HepG2 (cell line): ENCODE measurements at regions not wholly inside any gene's neighbourhood (a gene's known extent, or its start where the extent isn't known, plus 50 kb on each side); places are given as distances from the start of the nearest gene placed in this dataset.

Experiments used
- ATAC-seq: fragments of 200-7000 bp; cut with Tn5 transposase; 3 replicates; pipeline ENCODE4 v1.9.1; 2020; ENCODE audit warnings: mild to moderate bottlenecking, moderate library complexity
- BruUV-seq: library from RNA; stranded (reverse); fragments of 400-500 nt; replicated peaks from 2 replicates; lab custom pipeline; 2021; lab: Mats Ljungman, UMichigan
- CTCF ChIA-PET: fragments of 300-600 bp; formaldehyde crosslinking; extraction: SDS; loops from one replicate; lab custom pipeline; 2021; ENCODE audit warnings: low total read pairs, inconsistent platforms, low intra/inter-chr PET ratio; lab: Yijun Ruan, JAX
- POLR2A ChIA-PET: fragments of 350-600 bp; sonication (Branson Sonifier 250); formaldehyde crosslinking; loops from one replicate; lab custom pipeline; 2020; ENCODE audit warnings: antibody characterized with exemption, inconsistent platforms; lab: Yijun Ruan, JAX
- DNase-seq: peaks from one replicate; pipeline ENCODE4 v3.0.0-alpha.2; 2015; ENCODE audit warnings: low spot score
- FAIRE-seq: peaks from 3 replicates; lab custom pipeline; 2011; peaks lifted over from hg19 to GRCh38; lab: Jason Lieb, UNC
- H2AFZ ChIP-seq: one replicate; pipeline ENCODE4 v1.6.1; 2011; ENCODE audit warnings: low read length, inconsistent platforms
- H3K27ac ChIP-seq: fragments of 300-600 bp; 3 replicates; pipeline ENCODE4 v1.8.0; 2011; ENCODE audit warnings: mixed run types, mild to moderate bottlenecking, mixed read lengths, low read length, inconsistent platforms; ENCODE audit not compliant: insufficient read depth; ENCODE audit errors: extremely low read length
- H3K27me3 ChIP-seq, 2 experiments: fragments of 200-600 bp in 1 of 2; 2 replicates in 1 of 2; 3 replicates in 1 of 2; pipeline versions ENCODE4 v1.6.0 to v1.8.0; 2011; ENCODE audit warnings: low read length in 2 of 2, mild to moderate bottlenecking in 2 of 2, moderate library complexity in 2 of 2, inconsistent platforms in 1 of 2; ENCODE audit not compliant: insufficient read depth in 2 of 2, control insufficient read depth in 1 of 2
- H3K36me3 ChIP-seq, 2 experiments: fragments of 200-600 bp in 1 of 2; replicated peaks in 1 of 2; 2 replicates in 1 of 2; 3 replicates in 1 of 2; pipeline versions ENCODE4 v1.5.1 to v1.8.0; 2011; ENCODE audit warnings: low read length in 2 of 2, inconsistent platforms in 1 of 2; ENCODE audit not compliant: insufficient read depth in 2 of 2, control insufficient read depth in 1 of 2
- H3K4me1 ChIP-seq: 2 replicates; pipeline ENCODE4 v1.5.1; 2012; ENCODE audit warnings: low read length, inconsistent platforms; ENCODE audit not compliant: insufficient read depth
- H3K4me2 ChIP-seq: 2 replicates; pipeline ENCODE4 v1.6.0; 2011; ENCODE audit warnings: low read depth, low read length, inconsistent platforms
- H3K4me3 ChIP-seq, 3 experiments: fragments of 200-600 bp in 1 of 3; sonication (generic), shearing (Covaris generic) in 1 of 3; replicated peaks in 1 of 3; 2 replicates each; pipeline ENCODE4 v1.5.1; 2011 to 2016; ENCODE audit warnings: low read length in 3 of 3, inconsistent platforms in 2 of 3, low read depth in 2 of 3, mild to moderate bottlenecking in 2 of 3, control low read depth in 1 of 3, mixed read lengths in 1 of 3; ENCODE audit not compliant: insufficient read depth in 1 of 3
- H3K79me2 ChIP-seq: one replicate; pipeline ENCODE4 v1.6.1; 2011; ENCODE audit warnings: low read length, inconsistent platforms; ENCODE audit not compliant: insufficient read depth
- H3K9ac ChIP-seq: 2 replicates; pipeline ENCODE4 v1.6.0; 2011; ENCODE audit warnings: mild to moderate bottlenecking, low read depth, low read length, inconsistent platforms; ENCODE audit not compliant: insufficient read depth
- H3K9me3 ChIP-seq: 2 replicates; pipeline ENCODE4 v1.5.1; 2012; ENCODE audit warnings: mild to moderate bottlenecking, low read length
- H4K20me1 ChIP-seq: 2 replicates; pipeline ENCODE4 v1.6.0; 2011; ENCODE audit warnings: inconsistent platforms, mild to moderate bottlenecking, low read length, moderate library complexity; ENCODE audit not compliant: insufficient read depth
- AHR ChIP-seq: IDR thresholded peaks from 2 replicates; pipeline ENCODE4 v1.6.1; 2018; ENCODE audit warnings: missing genetic modification reagents, missing compliant biosample characterization
- CBX5 ChIP-seq: sonication (generic); formaldehyde crosslinking; IDR thresholded peaks from 2 replicates; pipeline ENCODE4 v1.4.0; 2020; ENCODE audit warnings: missing genetic modification reagents, borderline replicate concordance
- NKX3-1 ChIP-seq: sonication (generic); formaldehyde crosslinking; IDR thresholded peaks from 2 replicates; pipeline ENCODE4 v1.5.0; 2020; ENCODE audit warnings: missing genetic modification reagents
- RFXANK ChIP-seq: IDR thresholded peaks from 2 replicates; pipeline ENCODE4 v1.6.1; 2016
- SOX13 ChIP-seq, 3 experiments: fragments of 450-650 bp in 1 of 3; sonication (generic) in 1 of 3; formaldehyde crosslinking in 1 of 3; IDR thresholded peaks in 2 of 3; conservative IDR thresholded peaks in 1 of 3; 2 replicates each; pipeline versions ENCODE4 v1.5.0 to v1.6.1; 2016 to 2020; ENCODE audit warnings: antibody characterized with exemption in 1 of 3, mild to moderate bottlenecking in 1 of 3, missing compliant biosample characterization in 1 of 3, missing genetic modification reagents in 1 of 3, moderate library complexity in 1 of 3
- SOX5 ChIP-seq: IDR thresholded peaks from 2 replicates; pipeline ENCODE4 v1.6.1; 2016; ENCODE audit warnings: borderline replicate concordance
- SP5 ChIP-seq: IDR thresholded peaks from 2 replicates; pipeline ENCODE4 v1.6.1; 2016; ENCODE audit warnings: low read depth, borderline replicate concordance
- TCF7 ChIP-seq: sonication (generic); IDR thresholded peaks from 2 replicates; pipeline ENCODE4 v1.6.1; 2016; ENCODE audit warnings: antibody characterized with exemption, low read depth
- ZKSCAN8 ChIP-seq: IDR thresholded peaks from 2 replicates; pipeline ENCODE4 v1.6.1; 2016; ENCODE audit warnings: borderline replicate concordance, missing genetic modification reagents, missing compliant biosample characterization
- ZNF44 ChIP-seq: sonication (generic); formaldehyde crosslinking; IDR thresholded peaks from 2 replicates; pipeline ENCODE4 v1.5.1; 2020; ENCODE audit warnings: mild to moderate bottlenecking, missing genetic modification reagents
- WGBS: methylation state at CpG from one replicate; pipeline ENCODE4 v1.1.6; 2017; ENCODE audit warnings: low lambda C conversion rate; 5-methylcytosine and 5-hydroxymethylcytosine counted together
- in situ Hi-C: cut with HindIII; loops from 2 replicates; pipeline ENCODE4 v1.10.0; 2017; ENCODE audit warnings: low pct_unique_long_range_greater_than_20kb; ENCODE audit not compliant: extremely low pct_ligation_motif_present
- intact Hi-C: fragments of 100-400 bp; cut with micrococcal nuclease; formaldehyde crosslinking; loops from one replicate; pipeline ENCODE4 v1.10.0; 2022; ENCODE audit not compliant: unreplicated experiment
- TF ChIP-seq, protein P1 (sequence below): sonication (generic); formaldehyde crosslinking; IDR thresholded peaks from 2 replicates; pipeline ENCODE4 v1.5.1; 2020; ENCODE audit warnings: missing genetic modification reagents, mild to moderate bottlenecking, borderline replicate concordance
- TF ChIP-seq, protein P2 (sequence below): sonication (generic); formaldehyde crosslinking; IDR thresholded peaks from 2 replicates; pipeline ENCODE4 v1.5.1; 2020; ENCODE audit warnings: missing genetic modification reagents, mild to moderate bottlenecking, borderline replicate concordance

DNA sequence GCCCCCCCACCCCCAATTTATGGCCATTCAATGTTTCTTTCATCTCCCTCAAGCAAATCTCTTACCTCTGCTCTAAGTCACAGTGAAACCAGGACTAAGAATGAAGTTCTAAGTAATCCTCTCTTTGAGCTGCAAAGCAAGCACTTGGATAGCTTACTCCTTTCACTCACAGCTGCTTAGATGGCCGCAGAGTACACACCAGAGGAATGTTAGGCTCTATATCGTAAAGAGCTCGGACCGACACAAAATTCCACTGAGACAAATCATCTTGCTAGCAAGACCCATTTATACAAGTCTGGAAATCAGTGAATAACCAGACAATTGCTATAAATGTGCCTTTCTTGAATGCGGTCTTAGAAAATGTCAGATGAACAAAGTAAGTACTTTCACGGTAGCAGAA lies 135.0 kb downstream of the IDS start:
- FAIRE-seq: no peak
- DNase-seq: no peak
- no peak overlapping the region for H3K4me3 ChIP-seq
- no peaks in the 10 kb centered on the region for H4K20me1 ChIP-seq
- H3K79me2 ChIP-seq: no peaks in the 10 kb centered on the region
- no peaks in the 10 kb centered on the region for H3K36me3 ChIP-seq
- no TSS peak for BruUV-seq
- no peak overlapping the region for H3K9ac ChIP-seq
- WGBS: 4% methylated on average over 4 of the region's 6 CpGs
- in situ Hi-C loops: no loop called here
- no peak overlapping the region for H2AFZ ChIP-seq
- ChIA-PET POLR2A (no interaction called here), CTCF (no interaction called here)
- H3K27me3 ChIP-seq: no peaks in the 10 kb centered on the region
- no peaks in the 10 kb centered on the region for H3K9me3 ChIP-seq
- H3K4me1 ChIP-seq: peaks cover 10% of the 10 kb centered on the region
- TF ChIP-seq CBX5 (CRISPR knock-in tag): no peak
- no peak for TF ChIP-seq SP5 (CRISPR knock-in tag)
- TF ChIP-seq RFXANK (CRISPR knock-in tag): no peak
- TF ChIP-seq, protein P1, sequence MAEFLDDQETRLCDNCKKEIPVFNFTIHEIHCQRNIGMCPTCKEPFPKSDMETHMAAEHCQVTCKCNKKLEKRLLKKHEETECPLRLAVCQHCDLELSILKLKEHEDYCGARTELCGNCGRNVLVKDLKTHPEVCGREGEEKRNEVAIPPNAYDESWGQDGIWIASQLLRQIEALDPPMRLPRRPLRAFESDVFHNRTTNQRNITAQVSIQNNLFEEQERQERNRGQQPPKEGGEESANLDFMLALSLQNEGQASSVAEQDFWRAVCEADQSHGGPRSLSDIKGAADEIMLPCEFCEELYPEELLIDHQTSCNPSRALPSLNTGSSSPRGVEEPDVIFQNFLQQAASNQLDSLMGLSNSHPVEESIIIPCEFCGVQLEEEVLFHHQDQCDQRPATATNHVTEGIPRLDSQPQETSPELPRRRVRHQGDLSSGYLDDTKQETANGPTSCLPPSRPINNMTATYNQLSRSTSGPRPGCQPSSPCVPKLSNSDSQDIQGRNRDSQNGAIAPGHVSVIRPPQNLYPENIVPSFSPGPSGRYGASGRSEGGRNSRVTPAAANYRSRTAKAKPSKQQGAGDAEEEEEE: no peak
- no peak for TF ChIP-seq ZKSCAN8 (CRISPR knock-in tag)
- no peak for TF ChIP-seq AHR
- H3K4me2 ChIP-seq: no peak overlapping the region
- intact Hi-C loops: no loop called here
- no peak for ATAC-seq
- no peak overlapping the region for H3K27ac ChIP-seq

DNA sequence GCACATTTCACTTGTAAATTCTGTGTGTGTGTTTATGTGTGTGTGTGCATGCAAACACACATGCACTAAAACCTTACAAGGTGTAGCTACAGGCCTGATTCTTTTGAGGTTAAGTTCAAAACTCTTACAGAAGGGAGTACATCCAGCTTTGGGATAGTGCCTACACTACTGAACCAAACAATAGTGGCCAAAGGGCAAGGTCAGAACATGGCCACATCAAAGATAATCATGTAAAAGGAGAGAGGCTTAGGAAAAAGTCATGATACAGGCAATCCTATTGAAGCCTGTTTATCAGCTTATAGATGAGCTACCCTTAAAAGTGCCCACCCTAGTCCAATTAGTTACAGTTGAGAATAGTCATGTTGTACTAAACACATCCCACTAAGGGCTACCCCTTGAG lies 139.6 kb downstream of the IDS start:
- ChIA-PET POLR2A (no interaction called here), CTCF (no interaction called here)
- Histone ChIP-seq H3K9me3 (no peaks in the 10 kb centered on the region), H3K79me2 (no peaks in the 10 kb centered on the region), H4K20me1 (no peaks in the 10 kb centered on the region), H3K27ac (no peak overlapping the region), H3K4me1 (peaks cover 10% of the 10 kb centered on the region), H3K36me3 (no peaks in the 10 kb centered on the region), H2AFZ (no peak overlapping the region), H3K4me2 (no peak overlapping the region), H3K27me3 (no peaks in the 10 kb centered on the region), H3K4me3 (no peak overlapping the region), H3K9ac (no peak overlapping the region)
- BruUV-seq: no TSS peak
- TF ChIP-seq, protein P2, sequence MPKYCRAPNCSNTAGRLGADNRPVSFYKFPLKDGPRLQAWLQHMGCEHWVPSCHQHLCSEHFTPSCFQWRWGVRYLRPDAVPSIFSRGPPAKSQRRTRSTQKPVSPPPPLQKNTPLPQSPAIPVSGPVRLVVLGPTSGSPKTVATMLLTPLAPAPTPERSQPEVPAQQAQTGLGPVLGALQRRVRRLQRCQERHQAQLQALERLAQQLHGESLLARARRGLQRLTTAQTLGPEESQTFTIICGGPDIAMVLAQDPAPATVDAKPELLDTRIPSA: no peak
- TF ChIP-seq TCF7 (peak; percentile 28; the same call in 1 of the 2 replicates), SOX5 (CRISPR knock-in tag) (peak; percentile 55; the same call in 1 of the 2 replicates), NKX3-1 (CRISPR knock-in tag) (no peak), ZNF44 (CRISPR knock-in tag) (no peak), SOX13 (IDR thresholded peaks at IDR 0.05) (no peak), SOX13 (CRISPR knock-in tag; conservative IDR thresholded peaks at IDR 0.05 in 1 of 2, IDR thresholded peaks at IDR 0.05 in 1 of 2) (peak in 1 of 2 experiments; percentile 70; a peak in 2 of 4 replicates)
- FAIRE-seq: peak; percentile 40
- peak; percentile 10 for DNase-seq
- in situ Hi-C loops (no loop called here), intact Hi-C loops (no loop called here)
- no peak; the same call in 2 of the 3 replicates for ATAC-seq
